ENCODE measurements at regions not wholly inside any gene's neighbourhood (a gene's known extent, or its start where the extent isn't known, plus 50 kb on each side); places are given as distances from the start of the nearest gene placed in this dataset.

- Mint-ChIP-seq H3K9me3 (ENCODE audit: insufficient read depth) (peaks cover 8% of the 10 kb centered on the region), H3K4me1 (no peaks in the 10 kb centered on the region), H3K27ac (no peak overlapping the region), H3K27me3 (no peaks in the 10 kb centered on the region), H3K4me3 (no peak overlapping the region)
- Histone ChIP-seq H3K27ac (ENCODE audit: low read length in 2 of 2) (no peak overlapping the region), H3K4me1 (ENCODE audit: control insufficient read depth in 2 of 2, insufficient read depth in 2 of 2, low read length in 2 of 2) (no peaks in the 10 kb centered on the region), H3K27me3 (replicated peaks in 1 of 4; ENCODE audit: control extremely low read depth in 1 of 4, control insufficient read depth in 3 of 4, insufficient read depth in 4 of 4, low read length in 3 of 4) (no peaks in the 10 kb centered on the region), H3K4me3 (ENCODE audit: control extremely low read depth in 1 of 5, extremely low read depth in 1 of 5, insufficient read depth in 1 of 5, low read depth in 2 of 5, low read length in 4 of 5) (no peak overlapping the region), H2AFZ (ENCODE audit: insufficient read depth, low read depth, low read length, poor library complexity, severe bottlenecking) (no peak overlapping the region), H4K20me1 (ENCODE audit: control insufficient read depth, insufficient read depth, low read length, poor library complexity, severe bottlenecking) (no peaks in the 10 kb centered on the region), H3K9ac (ENCODE audit: low read length) (no peak overlapping the region), H3K79me2 (ENCODE audit: control insufficient read depth, insufficient read depth, low read length) (no peaks in the 10 kb centered on the region), H3K36me3 (replicated peaks in 1 of 2; ENCODE audit: control extremely low read depth in 1 of 2, control insufficient read depth in 1 of 2, extremely low read depth in 1 of 2, insufficient read depth in 2 of 2, low read length in 1 of 2) (no peaks in the 10 kb centered on the region), H3K9me3 (ENCODE audit: control extremely low read depth in 1 of 3, control insufficient read depth in 2 of 3, insufficient read depth in 1 of 3, low read length in 2 of 3) (peaks cover 0 to 9% (median 8%) of the 10 kb centered on the region in 3 donors), H3K4me2 (replicated peaks; ENCODE audit: low read depth, low read length, poor library complexity, severe bottlenecking) (no peak overlapping the region)
- CTCF ChIA-PET = no interaction called here
- no peak for TF ChIP-seq CTCF (IDR thresholded peaks at IDR 0.05)
- TF ChIP-seq EZH2 (IDR thresholded peaks at IDR 0.05; ENCODE audit: borderline replicate concordance, insufficient read depth, low read depth, low read length, poor library complexity, severe bottlenecking) = no peak
- WGBS (ENCODE audit: insufficient coverage) = 86% methylated on average over 5 of the region's 6 CpGs
- ATAC-seq (ENCODE audit: low read depth) (no peak), DNase-seq (no peak)
- POLR2A ChIA-PET = no interaction called here
- intact Hi-C loops (cut with micrococcal nuclease) = no loop called here
These were observed 210.7 kb downstream of the EFCAB11 start for GRCh38 chr14:89743828-89744227.

- TF ChIP-seq CTCF (IDR thresholded peaks at IDR 0.05) (no peak), EZH2 (IDR thresholded peaks at IDR 0.05; ENCODE audit: borderline replicate concordance, insufficient read depth, low read depth, low read length, poor library complexity, severe bottlenecking) (no peak)
- no peak for ATAC-seq (ENCODE audit: low read depth)
- H3K27me3 Mint-ChIP-seq = no peaks in the 10 kb centered on the region
- Histone ChIP-seq H3K36me3 (replicated peaks in 1 of 2; ENCODE audit: control extremely low read depth in 1 of 2, control insufficient read depth in 1 of 2, extremely low read depth in 1 of 2, insufficient read depth in 2 of 2, low read length in 1 of 2) (no peaks in the 10 kb centered on the region), H3K79me2 (ENCODE audit: control insufficient read depth, insufficient read depth, low read length) (no peaks in the 10 kb centered on the region), H2AFZ (ENCODE audit: insufficient read depth, low read depth, low read length, poor library complexity, severe bottlenecking) (no peak overlapping the region), H3K9me3 (ENCODE audit: control extremely low read depth in 1 of 3, control insufficient read depth in 2 of 3, insufficient read depth in 1 of 3, low read length in 2 of 3) (peaks cover 0 to 4% (median 3%) of the 10 kb centered on the region in 3 donors), H3K4me2 (replicated peaks; ENCODE audit: low read depth, low read length, poor library complexity, severe bottlenecking) (no peak overlapping the region), H3K9ac (ENCODE audit: low read length) (no peak overlapping the region), H4K20me1 (ENCODE audit: control insufficient read depth, insufficient read depth, low read length, poor library complexity, severe bottlenecking) (no peaks in the 10 kb centered on the region), H3K27ac (ENCODE audit: low read length in 2 of 2) (no peak overlapping the region), H3K4me1 (ENCODE audit: control insufficient read depth in 2 of 2, insufficient read depth in 2 of 2, low read length in 2 of 2) (no peaks in the 10 kb centered on the region), H3K27me3 (replicated peaks in 1 of 4; ENCODE audit: control extremely low read depth in 1 of 4, control insufficient read depth in 3 of 4, insufficient read depth in 4 of 4, low read length in 3 of 4) (no peaks in the 10 kb centered on the region), H3K4me3 (ENCODE audit: control extremely low read depth in 1 of 5, extremely low read depth in 1 of 5, insufficient read depth in 1 of 5, low read depth in 2 of 5, low read length in 4 of 5) (no peak overlapping the region)
- CTCF ChIA-PET = no interaction called here
- H3K27ac Mint-ChIP-seq = no peak overlapping the region
- no peaks in the 10 kb centered on the region for H3K4me1 Mint-ChIP-seq
- no CpG with 5 or more reads among the region's 3 CpGs for WGBS (ENCODE audit: insufficient coverage)
- POLR2A ChIA-PET = no interaction called here
- intact Hi-C loops (cut with micrococcal nuclease) = no loop called here
- no peak overlapping the region for H3K4me3 Mint-ChIP-seq
- no peak for DNase-seq
- no peaks in the 10 kb centered on the region for H3K9me3 Mint-ChIP-seq (ENCODE audit: insufficient read depth)
These were observed 214.3 kb downstream of the EFCAB11 start for GRCh38 chr14:89740241-89740640.

Measured in B cell (primary cell).